ENCODE measurements at regions not wholly inside any gene's neighbourhood (a gene's known extent, or its start where the extent isn't known, plus 50 kb on each side); places are given as distances from the start of the nearest gene placed in this dataset.

DNA sequence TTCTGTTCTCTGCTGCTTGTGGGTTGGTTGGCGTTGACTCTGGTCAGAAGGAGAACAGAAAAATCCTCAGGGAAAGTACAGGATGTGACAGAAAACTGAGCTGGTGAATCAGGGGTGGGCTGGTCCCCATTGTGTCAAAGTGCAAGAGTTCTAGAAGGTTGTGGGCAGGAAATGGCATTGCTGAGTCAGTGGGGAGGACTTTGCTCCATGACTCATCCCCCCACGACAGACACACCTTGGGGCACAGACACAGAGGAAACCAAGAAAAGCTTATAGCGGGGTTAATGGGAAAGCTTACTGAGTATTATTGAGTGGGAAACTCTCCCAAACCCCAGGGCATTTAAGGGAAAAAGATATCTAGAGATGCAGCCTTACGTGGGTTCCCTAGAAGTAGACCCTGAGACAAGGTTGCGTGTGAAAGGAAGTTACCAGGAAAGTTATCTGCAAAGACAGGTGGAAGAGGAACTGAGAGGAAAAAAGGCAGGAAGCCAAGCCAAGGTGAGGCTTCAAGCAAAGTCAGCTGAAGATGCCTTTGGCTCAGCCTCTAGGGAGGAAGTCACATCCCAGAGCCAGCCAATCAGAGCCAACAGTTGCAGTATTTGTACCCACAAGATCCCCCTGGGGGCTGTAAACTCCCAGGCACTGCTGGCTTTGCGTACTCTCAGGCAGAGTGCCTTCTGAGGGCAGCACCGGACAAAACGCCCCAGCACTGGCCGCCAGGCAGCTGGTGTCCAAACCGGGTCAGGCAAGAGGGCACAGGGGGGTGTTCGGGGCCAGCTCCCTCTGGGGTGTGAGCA is 86.4 kb downstream of the FOXL1 start (continued):
- TF ChIP-seq, protein P1, sequence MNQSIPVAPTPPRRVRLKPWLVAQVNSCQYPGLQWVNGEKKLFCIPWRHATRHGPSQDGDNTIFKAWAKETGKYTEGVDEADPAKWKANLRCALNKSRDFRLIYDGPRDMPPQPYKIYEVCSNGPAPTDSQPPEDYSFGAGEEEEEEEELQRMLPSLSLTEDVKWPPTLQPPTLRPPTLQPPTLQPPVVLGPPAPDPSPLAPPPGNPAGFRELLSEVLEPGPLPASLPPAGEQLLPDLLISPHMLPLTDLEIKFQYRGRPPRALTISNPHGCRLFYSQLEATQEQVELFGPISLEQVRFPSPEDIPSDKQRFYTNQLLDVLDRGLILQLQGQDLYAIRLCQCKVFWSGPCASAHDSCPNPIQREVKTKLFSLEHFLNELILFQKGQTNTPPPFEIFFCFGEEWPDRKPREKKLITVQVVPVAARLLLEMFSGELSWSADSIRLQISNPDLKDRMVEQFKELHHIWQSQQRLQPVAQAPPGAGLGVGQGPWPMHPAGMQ (IDR thresholded peaks at IDR 0.05; ENCODE audit: borderline replicate concordance), result no peak
- no peak for TF ChIP-seq WRNIP1 (IDR thresholded peaks at IDR 0.05; ENCODE audit: borderline replicate concordance, low read depth, low read length)
- TF ChIP-seq YBX1 (IDR thresholded peaks at IDR 0.05), result no peak
- no peak for TF ChIP-seq STAT1 (conservative IDR thresholded peaks at IDR 0.05)
- no peak for TF ChIP-seq ESRRA (IDR thresholded peaks at IDR 0.05; ENCODE audit: low read length)
- no peak for TF ChIP-seq TCF7 (IDR thresholded peaks at IDR 0.05; ENCODE audit: borderline replicate concordance)
- TF ChIP-seq MEF2B (IDR thresholded peaks at IDR 0.05; ENCODE audit: partially characterized antibody, poor library complexity, severe bottlenecking), result peak; percentile 85
- no peak for TF ChIP-seq GABPA (IDR thresholded peaks at IDR 0.05; ENCODE audit: low read depth)
- TF ChIP-seq SMC3 (IDR thresholded peaks at IDR 0.05; ENCODE audit: borderline replicate concordance, low read length), result no peak
- TF ChIP-seq, protein P2, sequence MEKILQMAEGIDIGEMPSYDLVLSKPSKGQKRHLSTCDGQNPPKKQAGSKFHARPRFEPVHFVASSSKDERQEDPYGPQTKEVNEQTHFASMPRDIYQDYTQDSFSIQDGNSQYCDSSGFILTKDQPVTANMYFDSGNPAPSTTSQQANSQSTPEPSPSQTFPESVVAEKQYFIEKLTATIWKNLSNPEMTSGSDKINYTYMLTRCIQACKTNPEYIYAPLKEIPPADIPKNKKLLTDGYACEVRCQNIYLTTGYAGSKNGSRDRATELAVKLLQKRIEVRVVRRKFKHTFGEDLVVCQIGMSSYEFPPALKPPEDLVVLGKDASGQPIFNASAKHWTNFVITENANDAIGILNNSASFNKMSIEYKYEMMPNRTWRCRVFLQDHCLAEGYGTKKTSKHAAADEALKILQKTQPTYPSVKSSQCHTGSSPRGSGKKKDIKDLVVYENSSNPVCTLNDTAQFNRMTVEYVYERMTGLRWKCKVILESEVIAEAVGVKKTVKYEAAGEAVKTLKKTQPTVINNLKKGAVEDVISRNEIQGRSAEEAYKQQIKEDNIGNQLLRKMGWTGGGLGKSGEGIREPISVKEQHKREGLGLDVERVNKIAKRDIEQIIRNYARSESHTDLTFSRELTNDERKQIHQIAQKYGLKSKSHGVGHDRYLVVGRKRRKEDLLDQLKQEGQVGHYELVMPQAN (conservative IDR thresholded peaks at IDR 0.05), result no peak
- TF ChIP-seq, protein P3, sequence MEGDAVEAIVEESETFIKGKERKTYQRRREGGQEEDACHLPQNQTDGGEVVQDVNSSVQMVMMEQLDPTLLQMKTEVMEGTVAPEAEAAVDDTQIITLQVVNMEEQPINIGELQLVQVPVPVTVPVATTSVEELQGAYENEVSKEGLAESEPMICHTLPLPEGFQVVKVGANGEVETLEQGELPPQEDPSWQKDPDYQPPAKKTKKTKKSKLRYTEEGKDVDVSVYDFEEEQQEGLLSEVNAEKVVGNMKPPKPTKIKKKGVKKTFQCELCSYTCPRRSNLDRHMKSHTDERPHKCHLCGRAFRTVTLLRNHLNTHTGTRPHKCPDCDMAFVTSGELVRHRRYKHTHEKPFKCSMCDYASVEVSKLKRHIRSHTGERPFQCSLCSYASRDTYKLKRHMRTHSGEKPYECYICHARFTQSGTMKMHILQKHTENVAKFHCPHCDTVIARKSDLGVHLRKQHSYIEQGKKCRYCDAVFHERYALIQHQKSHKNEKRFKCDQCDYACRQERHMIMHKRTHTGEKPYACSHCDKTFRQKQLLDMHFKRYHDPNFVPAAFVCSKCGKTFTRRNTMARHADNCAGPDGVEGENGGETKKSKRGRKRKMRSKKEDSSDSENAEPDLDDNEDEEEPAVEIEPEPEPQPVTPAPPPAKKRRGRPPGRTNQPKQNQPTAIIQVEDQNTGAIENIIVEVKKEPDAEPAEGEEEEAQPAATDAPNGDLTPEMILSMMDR (IDR thresholded peaks at IDR 0.05 in 2 of 3, conservative IDR thresholded peaks at IDR 0.05 in 1 of 3; ENCODE audit: control insufficient read depth in 2 of 3, extremely low read depth in 1 of 3, insufficient read depth in 1 of 3, low read depth in 3 of 3, low read length in 3 of 3), result no peak
- TF ChIP-seq, protein P4, sequence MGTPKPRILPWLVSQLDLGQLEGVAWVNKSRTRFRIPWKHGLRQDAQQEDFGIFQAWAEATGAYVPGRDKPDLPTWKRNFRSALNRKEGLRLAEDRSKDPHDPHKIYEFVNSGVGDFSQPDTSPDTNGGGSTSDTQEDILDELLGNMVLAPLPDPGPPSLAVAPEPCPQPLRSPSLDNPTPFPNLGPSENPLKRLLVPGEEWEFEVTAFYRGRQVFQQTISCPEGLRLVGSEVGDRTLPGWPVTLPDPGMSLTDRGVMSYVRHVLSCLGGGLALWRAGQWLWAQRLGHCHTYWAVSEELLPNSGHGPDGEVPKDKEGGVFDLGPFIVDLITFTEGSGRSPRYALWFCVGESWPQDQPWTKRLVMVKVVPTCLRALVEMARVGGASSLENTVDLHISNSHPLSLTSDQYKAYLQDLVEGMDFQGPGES (IDR thresholded peaks at IDR 0.05), result no peak
- TF ChIP-seq DPF2 (IDR thresholded peaks at IDR 0.05), result peak; percentile 89
- no peak for TF ChIP-seq HDGF (IDR thresholded peaks at IDR 0.05)
- TF ChIP-seq, protein P5, sequence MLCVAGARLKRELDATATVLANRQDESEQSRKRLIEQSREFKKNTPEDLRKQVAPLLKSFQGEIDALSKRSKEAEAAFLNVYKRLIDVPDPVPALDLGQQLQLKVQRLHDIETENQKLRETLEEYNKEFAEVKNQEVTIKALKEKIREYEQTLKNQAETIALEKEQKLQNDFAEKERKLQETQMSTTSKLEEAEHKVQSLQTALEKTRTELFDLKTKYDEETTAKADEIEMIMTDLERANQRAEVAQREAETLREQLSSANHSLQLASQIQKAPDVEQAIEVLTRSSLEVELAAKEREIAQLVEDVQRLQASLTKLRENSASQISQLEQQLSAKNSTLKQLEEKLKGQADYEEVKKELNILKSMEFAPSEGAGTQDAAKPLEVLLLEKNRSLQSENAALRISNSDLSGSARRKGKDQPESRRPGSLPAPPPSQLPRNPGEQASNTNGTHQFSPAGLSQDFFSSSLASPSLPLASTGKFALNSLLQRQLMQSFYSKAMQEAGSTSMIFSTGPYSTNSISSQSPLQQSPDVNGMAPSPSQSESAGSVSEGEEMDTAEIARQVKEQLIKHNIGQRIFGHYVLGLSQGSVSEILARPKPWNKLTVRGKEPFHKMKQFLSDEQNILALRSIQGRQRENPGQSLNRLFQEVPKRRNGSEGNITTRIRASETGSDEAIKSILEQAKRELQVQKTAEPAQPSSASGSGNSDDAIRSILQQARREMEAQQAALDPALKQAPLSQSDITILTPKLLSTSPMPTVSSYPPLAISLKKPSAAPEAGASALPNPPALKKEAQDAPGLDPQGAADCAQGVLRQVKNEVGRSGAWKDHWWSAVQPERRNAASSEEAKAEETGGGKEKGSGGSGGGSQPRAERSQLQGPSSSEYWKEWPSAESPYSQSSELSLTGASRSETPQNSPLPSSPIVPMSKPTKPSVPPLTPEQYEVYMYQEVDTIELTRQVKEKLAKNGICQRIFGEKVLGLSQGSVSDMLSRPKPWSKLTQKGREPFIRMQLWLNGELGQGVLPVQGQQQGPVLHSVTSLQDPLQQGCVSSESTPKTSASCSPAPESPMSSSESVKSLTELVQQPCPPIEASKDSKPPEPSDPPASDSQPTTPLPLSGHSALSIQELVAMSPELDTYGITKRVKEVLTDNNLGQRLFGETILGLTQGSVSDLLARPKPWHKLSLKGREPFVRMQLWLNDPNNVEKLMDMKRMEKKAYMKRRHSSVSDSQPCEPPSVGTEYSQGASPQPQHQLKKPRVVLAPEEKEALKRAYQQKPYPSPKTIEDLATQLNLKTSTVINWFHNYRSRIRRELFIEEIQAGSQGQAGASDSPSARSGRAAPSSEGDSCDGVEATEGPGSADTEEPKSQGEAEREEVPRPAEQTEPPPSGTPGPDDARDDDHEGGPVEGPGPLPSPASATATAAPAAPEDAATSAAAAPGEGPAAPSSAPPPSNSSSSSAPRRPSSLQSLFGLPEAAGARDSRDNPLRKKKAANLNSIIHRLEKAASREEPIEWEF (IDR thresholded peaks at IDR 0.05; ENCODE audit: insufficient replicate concordance, low read depth, low read length), result no peak
- TF ChIP-seq, protein P6, sequence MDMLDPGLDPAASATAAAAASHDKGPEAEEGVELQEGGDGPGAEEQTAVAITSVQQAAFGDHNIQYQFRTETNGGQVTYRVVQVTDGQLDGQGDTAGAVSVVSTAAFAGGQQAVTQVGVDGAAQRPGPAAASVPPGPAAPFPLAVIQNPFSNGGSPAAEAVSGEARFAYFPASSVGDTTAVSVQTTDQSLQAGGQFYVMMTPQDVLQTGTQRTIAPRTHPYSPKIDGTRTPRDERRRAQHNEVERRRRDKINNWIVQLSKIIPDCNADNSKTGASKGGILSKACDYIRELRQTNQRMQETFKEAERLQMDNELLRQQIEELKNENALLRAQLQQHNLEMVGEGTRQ (IDR thresholded peaks at IDR 0.05; ENCODE audit: borderline replicate concordance, low read depth, low read length), result no peak
